ENCODE measurements at regions not wholly inside any gene's neighbourhood (a gene's known extent, or its start where the extent isn't known, plus 50 kb on each side); places are given as distances from the start of the nearest gene placed in this dataset.

- POLR2A ChIA-PET = no interaction called here
- no peaks in the 10 kb centered on the region for H4K20me1 ChIP-seq (ENCODE audit: insufficient read depth)
Measured at GRCh38 chr13:57507752-57508463, 123.6 kb upstream of the PCDH17 start.

GRCh38 chr13:57511603-57512002 is 119.9 kb upstream of the PCDH17 start:
- intact Hi-C loops (cut with micrococcal nuclease) = no loop called here
- no peaks in the 10 kb centered on the region for H3K27me3 ChIP-seq (ENCODE audit: insufficient read depth, low read length)
- no peak overlapping the region for H3K4me3 ChIP-seq (replicated peaks in 1 of 2; ENCODE audit: low read depth in 1 of 2, low read length in 2 of 2)
- ATAC-seq = no peak
- no peak overlapping the region for H2AFZ ChIP-seq (ENCODE audit: low read depth, low read length, poor library complexity, severe bottlenecking)
- BruUV-seq (replicated peaks) = no TSS peak
- H3K9me3 ChIP-seq (ENCODE audit: control insufficient read depth in 1 of 2, insufficient read depth in 1 of 2, low read depth in 1 of 2, low read length in 2 of 2) = peaks cover 3 to 31% of the 10 kb centered on the region in 2 experiments; a peak in 2 of 4 replicates
- H3K4me1 ChIP-seq (ENCODE audit: control insufficient read depth in 1 of 2, insufficient read depth in 2 of 2, low read length in 2 of 2) = no peaks in the 10 kb centered on the region
- H3K36me3 ChIP-seq (ENCODE audit: control insufficient read depth in 1 of 2, insufficient read depth in 2 of 2, low read length in 2 of 2) = no peaks in the 10 kb centered on the region
- DNase-seq (ENCODE audit: low read depth, low spot score) = no peak
- H3K27ac ChIP-seq (ENCODE audit: low read depth, low read length) = no peak overlapping the region
- H3K9ac ChIP-seq (ENCODE audit: low read length) = no peak overlapping the region
- H3K79me2 ChIP-seq (ENCODE audit: insufficient read depth, low read length) = no peaks in the 10 kb centered on the region
- no peak overlapping the region for H3K4me2 ChIP-seq (ENCODE audit: low read length)
- POLR2A ChIA-PET = no interaction called here
- no peaks in the 10 kb centered on the region for H4K20me1 ChIP-seq (ENCODE audit: insufficient read depth)
- RAD21 ChIA-PET (ENCODE audit: low non-redundant PET in 1 of 2, low total read pairs in 2 of 2, uncharacterized antibody in 2 of 2, unreplicated experiment in 2 of 2) = no interaction called here
- CTCF ChIA-PET = no interaction called here
- no peaks in the 10 kb centered on the region for H3K9me2 ChIP-seq (ENCODE audit: insufficient read depth)
- TF ChIP-seq EGR1 (IDR thresholded peaks at IDR 0.05; ENCODE audit: low read depth) = no peak
- no peak for TF ChIP-seq CEBPB (IDR thresholded peaks at IDR 0.05; ENCODE audit: low read depth)
- no peak for TF ChIP-seq POLR2A (IDR thresholded peaks at IDR 0.05; ENCODE audit: borderline replicate concordance, extremely low read depth, insufficient read depth, insufficient read length)
- TF ChIP-seq TCF7L2 (IDR thresholded peaks at IDR 0.05; ENCODE audit: borderline replicate concordance, extremely low read depth, insufficient read depth, insufficient read length) = no peak
- TF ChIP-seq ZFX (IDR thresholded peaks at IDR 0.05) = no peak
- no peak for TF ChIP-seq SIN3A (IDR thresholded peaks at IDR 0.05; ENCODE audit: low read depth)
- no peak for TF ChIP-seq ZBTB33 (IDR thresholded peaks at IDR 0.05; ENCODE audit: extremely low read depth, insufficient replicate concordance, low read length)
- TF ChIP-seq, protein P1, sequence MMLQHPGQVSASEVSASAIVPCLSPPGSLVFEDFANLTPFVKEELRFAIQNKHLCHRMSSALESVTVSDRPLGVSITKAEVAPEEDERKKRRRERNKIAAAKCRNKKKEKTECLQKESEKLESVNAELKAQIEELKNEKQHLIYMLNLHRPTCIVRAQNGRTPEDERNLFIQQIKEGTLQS (IDR thresholded peaks at IDR 0.05) = no peak
- no peak for TF ChIP-seq RAD21 (IDR thresholded peaks at IDR 0.05; ENCODE audit: low read depth)
- no peak for TF ChIP-seq ELF1 (IDR thresholded peaks at IDR 0.05; ENCODE audit: borderline replicate concordance, low read depth)

More at GRCh38 chr13:57507752-57508463, 123.6 kb upstream of the PCDH17 start:
- TF ChIP-seq ZNF274 (IDR thresholded peaks at IDR 0.05; ENCODE audit: low read depth, low read length) (no peak), POLR2A (IDR thresholded peaks at IDR 0.05; ENCODE audit: borderline replicate concordance, extremely low read depth, insufficient read depth, insufficient read length) (no peak), ZBTB33 (IDR thresholded peaks at IDR 0.05; ENCODE audit: extremely low read depth, insufficient replicate concordance, low read length) (no peak), SRF (IDR thresholded peaks at IDR 0.05; ENCODE audit: low read depth) (no peak)
- Histone ChIP-seq H3K9me3 (ENCODE audit: control insufficient read depth in 1 of 2, insufficient read depth in 1 of 2, low read depth in 1 of 2, low read length in 2 of 2) (peaks cover 3 to 29% of the 10 kb centered on the region in 2 experiments; a peak in 2 of 4 replicates), H2AFZ (ENCODE audit: low read depth, low read length, poor library complexity, severe bottlenecking) (no peak overlapping the region), H3K9ac (ENCODE audit: low read length) (no peak overlapping the region), H3K4me1 (ENCODE audit: control insufficient read depth in 1 of 2, insufficient read depth in 2 of 2, low read length in 2 of 2) (no peaks in the 10 kb centered on the region), H3K27me3 (ENCODE audit: insufficient read depth, low read length) (no peaks in the 10 kb centered on the region), H3K4me2 (ENCODE audit: low read length) (no peak overlapping the region), H3K4me3 (replicated peaks in 1 of 2; ENCODE audit: low read depth in 1 of 2, low read length in 2 of 2) (no peak overlapping the region), H3K36me3 (ENCODE audit: control insufficient read depth in 1 of 2, insufficient read depth in 2 of 2, low read length in 2 of 2) (no peaks in the 10 kb centered on the region), H3K79me2 (ENCODE audit: insufficient read depth, low read length) (no peaks in the 10 kb centered on the region), H3K9me2 (ENCODE audit: insufficient read depth) (no peaks in the 10 kb centered on the region), H3K27ac (ENCODE audit: low read depth, low read length) (no peak overlapping the region)
- RAD21 ChIA-PET (ENCODE audit: low non-redundant PET in 1 of 2, low total read pairs in 2 of 2, uncharacterized antibody in 2 of 2, unreplicated experiment in 2 of 2) = no interaction called here
- DNase-seq (ENCODE audit: low read depth, low spot score) = no peak
- CTCF ChIA-PET = no interaction called here
- ATAC-seq = no peak
- no TSS peak for BruUV-seq (replicated peaks)
- intact Hi-C loops (cut with micrococcal nuclease) = no loop called here
